Endothelial cell (in vitro differentiated cells): ENCODE measurements at regions not wholly inside any gene's neighbourhood (a gene's known extent, or its start where the extent isn't known, plus 50 kb on each side); places are given as distances from the start of the nearest gene placed in this dataset.

ENCODE experiments used
- DNase-seq: peaks from one replicate; pipeline ENCODE4 v3.0.0; 2021; ENCODE audit warnings: low spot score
- H3K27ac Mint-ChIP-seq: one replicate; pipeline ENCODE4 v1.8.0; 2021; ENCODE audit warnings: mixed read lengths, inconsistent platforms; ENCODE audit not compliant: unreplicated experiment
- H3K27me3 Mint-ChIP-seq: one replicate; pipeline ENCODE4 v1.8.0; 2021; ENCODE audit warnings: mild to moderate bottlenecking, moderate library complexity, mixed read lengths, inconsistent platforms; ENCODE audit not compliant: unreplicated experiment
- H3K36me3 Mint-ChIP-seq: one replicate; pipeline ENCODE4 v1.8.0; 2021; ENCODE audit warnings: mild to moderate bottlenecking, low read depth, mixed read lengths, inconsistent platforms; ENCODE audit not compliant: unreplicated experiment
- H3K4me1 Mint-ChIP-seq: one replicate; pipeline ENCODE4 v1.8.0; 2021; ENCODE audit warnings: mild to moderate bottlenecking, mixed read lengths, inconsistent platforms; ENCODE audit not compliant: unreplicated experiment
- H3K4me3 Mint-ChIP-seq: one replicate; pipeline ENCODE4 v1.8.0; 2021; ENCODE audit warnings: mild to moderate bottlenecking, mixed read lengths, inconsistent platforms; ENCODE audit not compliant: unreplicated experiment
- H3K9me3 Mint-ChIP-seq: one replicate; pipeline ENCODE4 v1.8.0; 2021; ENCODE audit warnings: mixed read lengths, inconsistent platforms; ENCODE audit not compliant: unreplicated experiment
- CTCF ChIP-seq: fragments of 200-600 bp; sonication (generic); IDR thresholded peaks from one replicate; pipeline ENCODE4 v1.5.0; 2021; ENCODE audit warnings: antibody characterized with exemption; ENCODE audit not compliant: unreplicated experiment

GRCh38 chr6:6897140-6897539 lies 210.6 kb upstream of the RREB1 start:
- H3K27me3 Mint-ChIP-seq, result peaks cover 7% of the 10 kb centered on the region
- no peak overlapping the region for H3K4me3 Mint-ChIP-seq
- H3K36me3 Mint-ChIP-seq, result no peaks in the 10 kb centered on the region
- peaks cover 11% of the 10 kb centered on the region for H3K4me1 Mint-ChIP-seq
- H3K9me3 Mint-ChIP-seq, result no peaks in the 10 kb centered on the region
- H3K27ac Mint-ChIP-seq, result no peak overlapping the region
- no peak for TF ChIP-seq CTCF
- DNase-seq, result no peak

- H3K36me3 Mint-ChIP-seq, result no peaks in the 10 kb centered on the region
- peaks cover 11% of the 10 kb centered on the region for H3K4me1 Mint-ChIP-seq
- H3K4me3 Mint-ChIP-seq, result no peak overlapping the region
- H3K27me3 Mint-ChIP-seq, result no peaks in the 10 kb centered on the region
- peak overlapping the region; percentile 9 for H3K27ac Mint-ChIP-seq
- no peak for TF ChIP-seq CTCF
- no peaks in the 10 kb centered on the region for H3K9me3 Mint-ChIP-seq
- DNase-seq, result peak; percentile 11
Observed at GRCh38 chr6:6900569-6901204, 207.1 kb upstream of the RREB1 start.

- Mint-ChIP-seq H3K4me1 (peaks cover 11% of the 10 kb centered on the region), H3K4me3 (no peak overlapping the region), H3K9me3 (no peaks in the 10 kb centered on the region), H3K36me3 (no peaks in the 10 kb centered on the region), H3K27ac (peak overlapping the region; percentile 9), H3K27me3 (no peaks in the 10 kb centered on the region)
- TF ChIP-seq CTCF, result no peak
- no peak for DNase-seq
Observed at GRCh38 chr6:6901205-6901719, 206.5 kb upstream of the RREB1 start.

GRCh38 chr6:6901945-6902344 lies 205.8 kb upstream of the RREB1 start:
- Mint-ChIP-seq H3K4me1 (peaks cover 11% of the 10 kb centered on the region), H3K27ac (no peak overlapping the region), H3K36me3 (no peaks in the 10 kb centered on the region), H3K4me3 (no peak overlapping the region), H3K27me3 (no peaks in the 10 kb centered on the region), H3K9me3 (no peaks in the 10 kb centered on the region)
- no peak for DNase-seq
- TF ChIP-seq CTCF, result no peak

GRCh38 chr6:6905961-6906518 lies 201.7 kb upstream of the RREB1 start:
- H3K36me3 Mint-ChIP-seq, result no peaks in the 10 kb centered on the region
- peaks cover 3% of the 10 kb centered on the region for H3K27me3 Mint-ChIP-seq
- no peak overlapping the region for H3K4me3 Mint-ChIP-seq
- H3K9me3 Mint-ChIP-seq, result no peaks in the 10 kb centered on the region
- peaks cover 22% of the 10 kb centered on the region for H3K4me1 Mint-ChIP-seq
- no peak for TF ChIP-seq CTCF
- H3K27ac Mint-ChIP-seq, result no peak overlapping the region
- DNase-seq, result no peak
